GM21576 (cell line): ENCODE measurements at regions not wholly inside any gene's neighbourhood (a gene's known extent, or its start where the extent isn't known, plus 50 kb on each side); places are given as distances from the start of the nearest gene placed in this dataset.

Experiments used
- ATAC-seq: cut with Tn5 transposase; IDR thresholded peaks from one replicate; pipeline ENCODE4 v1.9.1; 2021; ENCODE audit warnings: mild to moderate bottlenecking, moderate library complexity; ENCODE audit not compliant: unreplicated experiment

DNA sequence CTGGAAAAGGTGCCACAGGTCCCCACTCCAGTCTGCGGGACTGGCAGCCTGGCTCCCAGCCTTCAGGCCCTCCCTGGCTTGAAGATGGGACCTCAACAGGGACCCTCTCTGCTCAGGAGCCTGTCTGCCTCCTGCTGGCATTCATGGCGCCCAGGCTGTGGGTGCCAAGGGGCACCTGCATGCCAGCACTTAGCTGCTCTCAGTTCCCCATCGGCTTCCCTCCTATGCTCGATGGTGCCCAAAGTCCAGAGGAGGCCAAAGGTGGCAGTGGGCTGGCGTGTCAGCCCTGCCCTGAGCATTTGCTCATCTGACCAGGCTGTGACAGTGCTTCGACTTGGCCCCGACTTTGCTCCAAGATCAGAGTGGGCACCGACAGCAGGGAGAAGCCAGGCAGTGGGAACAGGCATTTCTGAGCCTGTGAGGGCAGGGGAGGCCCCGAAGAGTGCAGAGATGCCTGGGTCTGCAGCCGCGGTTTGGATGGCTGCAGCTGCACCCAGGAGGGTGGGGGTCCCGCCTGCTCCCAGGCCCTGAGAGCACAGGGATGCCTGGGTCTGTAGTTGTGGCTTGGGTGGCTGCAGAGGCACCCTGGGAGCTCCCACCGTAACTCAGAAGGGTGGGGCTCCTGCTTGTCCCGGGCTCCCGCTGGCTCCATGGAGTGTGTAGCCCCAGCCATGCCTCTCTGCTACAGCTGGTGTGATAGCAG lies 463.6 kb downstream of the TBC1D22A start:
- no peak for ATAC-seq

DNA sequence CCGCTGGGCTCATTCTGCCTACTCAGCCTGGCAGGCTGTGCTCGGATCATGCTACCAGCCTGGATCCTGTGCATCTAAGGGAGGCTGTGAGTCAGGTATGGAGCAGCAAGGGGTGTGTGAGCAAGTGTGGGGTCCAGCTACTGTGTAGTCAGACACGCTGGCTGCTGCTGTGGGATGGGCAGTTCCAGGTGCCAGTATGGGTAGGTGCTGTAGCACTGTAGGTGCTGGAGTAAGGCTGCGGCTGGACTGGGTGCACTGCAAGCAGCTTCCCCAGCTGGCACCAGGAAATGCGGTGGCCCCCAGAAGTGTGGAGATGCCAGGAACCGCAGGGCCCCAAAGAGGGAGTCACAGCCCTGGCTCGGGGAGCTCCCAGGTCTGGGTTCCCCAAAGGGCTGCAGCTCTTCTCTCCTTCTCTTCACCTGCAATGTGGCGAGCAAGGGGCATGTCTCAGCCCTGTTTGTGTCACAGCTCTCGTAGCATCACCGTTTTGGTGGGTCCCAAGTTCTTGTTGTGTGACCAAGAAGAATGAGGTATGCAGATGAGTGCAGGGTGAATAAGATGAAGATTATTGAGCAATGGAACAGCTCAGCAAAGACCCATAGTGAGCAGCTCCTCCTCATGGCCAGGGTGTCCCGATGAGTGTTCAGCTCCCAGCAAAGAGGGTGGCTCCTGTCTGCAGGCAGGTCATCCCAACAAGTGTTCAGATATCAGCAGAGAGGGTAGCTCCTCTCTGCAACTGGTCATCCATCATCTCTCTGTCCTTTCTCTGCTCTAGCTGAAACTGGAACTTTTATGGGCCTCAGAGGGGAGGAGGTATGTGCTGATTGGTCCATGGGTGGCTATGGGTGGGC lies 462.9 kb downstream of the TBC1D22A start:
- ATAC-seq, result no peak
